Smooth muscle cell (in vitro differentiated cells): ENCODE measurements at regions not wholly inside any gene's neighbourhood (a gene's known extent, or its start where the extent isn't known, plus 50 kb on each side); places are given as distances from the start of the nearest gene placed in this dataset.

Experiments used
- DNase-seq: peaks from one replicate; lab custom pipeline; 2025; ENCODE audit not compliant: unreplicated experiment; lab: John Stamatoyannopoulos, UW
- H2AFZ ChIP-seq: fragments of 200-600 bp; sonication (generic); 2 replicates; pipeline ENCODE4 v1.6.0; 2016; ENCODE audit warnings: antibody characterized with exemption, low read depth, mild to moderate bottlenecking
- H3F3A ChIP-seq: fragments of 200-600 bp; sonication (generic); 2 replicates; pipeline ENCODE4 v1.6.0; 2017; ENCODE audit warnings: antibody characterized with exemption, low read depth
- H3K27ac ChIP-seq: fragments of 200-600 bp; sonication (generic); 2 replicates; pipeline ENCODE4 v1.5.1; 2016; ENCODE audit warnings: low read depth, mild to moderate bottlenecking
- H3K27me3 ChIP-seq: fragments of 200-600 bp; sonication (generic); 2 replicates; pipeline ENCODE4 v1.6.1; 2016; ENCODE audit warnings: low read depth, mild to moderate bottlenecking
- H3K36me3 ChIP-seq: fragments of 200-600 bp; sonication (generic); 2 replicates; pipeline ENCODE4 v1.5.1; 2016; ENCODE audit warnings: low read depth
- H3K4me1 ChIP-seq: fragments of 200-600 bp; sonication (generic); 2 replicates; pipeline ENCODE4 v1.5.1; 2016; ENCODE audit warnings: low read depth
- H3K4me2 ChIP-seq: fragments of 200-600 bp; sonication (generic); 2 replicates; pipeline ENCODE4 v1.6.0; 2016; ENCODE audit warnings: mild to moderate bottlenecking
- H3K4me3 ChIP-seq: fragments of 200-600 bp; sonication (generic); 2 replicates; pipeline ENCODE4 v1.5.1; 2016; ENCODE audit warnings: mild to moderate bottlenecking
- H3K79me2 ChIP-seq: fragments of 200-600 bp; sonication (generic); 2 replicates; pipeline ENCODE4 v1.6.0; 2016; ENCODE audit warnings: low read depth, mild to moderate bottlenecking
- H3K9ac ChIP-seq: fragments of 200-600 bp; sonication (generic); 2 replicates; pipeline ENCODE4 v1.6.0; 2016; ENCODE audit warnings: low read depth
- H3K9me3 ChIP-seq: fragments of 200-600 bp; sonication (generic); replicated peaks from 2 replicates; pipeline ENCODE4 v1.5.1; 2016; ENCODE audit warnings: low read depth
- H4K20me1 ChIP-seq: fragments of 200-600 bp; sonication (generic); 2 replicates; pipeline ENCODE4 v1.6.0; 2016; ENCODE audit warnings: low read depth
- WGBS: methylation state at CpG from one replicate; pipeline ENCODE4 v1.1.7; 2016; ENCODE audit warnings: low lambda C conversion rate; 5-methylcytosine and 5-hydroxymethylcytosine counted together
- TF ChIP-seq, protein P1 (sequence below): fragments of 200-600 bp; sonication (generic); IDR thresholded peaks from 2 replicates; pipeline ENCODE4 v1.5.1; 2017; ENCODE audit warnings: borderline replicate concordance, mild to moderate bottlenecking, antibody characterized with exemption; ENCODE audit not compliant: insufficient read depth, poor library complexity, severe bottlenecking

DNA sequence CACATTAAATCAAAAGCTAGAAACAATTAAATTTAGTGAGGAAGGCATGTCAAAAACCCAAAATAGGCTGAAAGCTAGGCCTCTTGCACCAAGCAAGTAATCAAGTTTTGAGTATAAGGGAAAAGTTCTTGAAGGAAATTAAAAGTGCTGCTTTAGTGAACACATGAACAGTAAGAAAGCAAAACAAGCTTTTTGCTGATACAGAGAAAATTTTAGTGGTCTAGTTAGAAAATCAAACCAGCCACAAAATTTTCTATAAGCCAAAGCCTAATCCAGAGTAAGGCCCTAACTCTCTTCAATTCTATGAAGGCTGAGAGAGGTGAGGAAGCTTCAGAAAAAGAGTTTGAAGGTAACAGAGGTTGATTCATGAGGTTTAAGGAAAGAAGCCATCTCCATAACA lies 116.2 kb downstream of the CYB561 start:
- Histone ChIP-seq H3K36me3 (no peaks in the 10 kb centered on the region), H3K9ac (no peak overlapping the region)

DNA sequence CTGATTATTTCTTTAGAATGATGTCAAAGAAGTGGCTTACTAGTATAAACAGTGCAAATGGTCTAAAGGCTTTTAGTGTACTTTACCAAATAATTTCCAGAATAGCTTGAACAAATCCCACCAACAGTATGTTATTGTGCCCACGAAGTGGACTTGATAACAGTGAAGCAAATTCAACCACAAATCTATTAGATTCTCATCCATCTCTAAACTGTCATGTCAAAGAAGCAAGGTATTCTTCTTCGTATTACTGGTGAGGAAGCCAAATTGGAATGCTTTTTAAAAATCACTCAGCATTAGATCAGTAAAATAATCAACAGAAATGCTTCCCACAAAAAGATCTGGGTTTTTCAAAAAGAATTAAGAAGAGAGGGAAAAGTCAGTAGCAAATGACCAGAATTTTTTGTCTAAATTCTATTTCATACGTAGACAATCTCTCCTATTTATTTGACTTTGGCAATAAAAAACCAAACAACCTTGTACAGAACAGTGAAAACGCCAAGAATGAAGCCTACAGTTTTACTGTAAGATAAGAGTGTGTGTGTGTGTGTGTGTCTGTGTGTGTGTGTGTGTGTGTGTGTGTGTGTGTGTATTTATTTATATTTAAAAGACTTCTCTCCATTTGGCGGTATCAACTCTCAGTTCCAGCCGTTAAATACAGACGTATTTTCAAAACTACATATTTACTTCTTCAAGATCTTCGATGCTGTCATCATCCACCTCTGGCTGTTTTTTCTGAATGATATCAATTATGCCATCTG lies 114.6 kb downstream of the CYB561 start:
- TF ChIP-seq, protein P1, sequence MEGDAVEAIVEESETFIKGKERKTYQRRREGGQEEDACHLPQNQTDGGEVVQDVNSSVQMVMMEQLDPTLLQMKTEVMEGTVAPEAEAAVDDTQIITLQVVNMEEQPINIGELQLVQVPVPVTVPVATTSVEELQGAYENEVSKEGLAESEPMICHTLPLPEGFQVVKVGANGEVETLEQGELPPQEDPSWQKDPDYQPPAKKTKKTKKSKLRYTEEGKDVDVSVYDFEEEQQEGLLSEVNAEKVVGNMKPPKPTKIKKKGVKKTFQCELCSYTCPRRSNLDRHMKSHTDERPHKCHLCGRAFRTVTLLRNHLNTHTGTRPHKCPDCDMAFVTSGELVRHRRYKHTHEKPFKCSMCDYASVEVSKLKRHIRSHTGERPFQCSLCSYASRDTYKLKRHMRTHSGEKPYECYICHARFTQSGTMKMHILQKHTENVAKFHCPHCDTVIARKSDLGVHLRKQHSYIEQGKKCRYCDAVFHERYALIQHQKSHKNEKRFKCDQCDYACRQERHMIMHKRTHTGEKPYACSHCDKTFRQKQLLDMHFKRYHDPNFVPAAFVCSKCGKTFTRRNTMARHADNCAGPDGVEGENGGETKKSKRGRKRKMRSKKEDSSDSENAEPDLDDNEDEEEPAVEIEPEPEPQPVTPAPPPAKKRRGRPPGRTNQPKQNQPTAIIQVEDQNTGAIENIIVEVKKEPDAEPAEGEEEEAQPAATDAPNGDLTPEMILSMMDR, result no peak
- Histone ChIP-seq H2AFZ (no peak overlapping the region), H3K27me3 (no peaks in the 10 kb centered on the region), H3K36me3 (no peaks in the 10 kb centered on the region), H3K4me1 (no peaks in the 10 kb centered on the region), H3K9me3 (no peaks in the 10 kb centered on the region), H3K4me2 (no peak overlapping the region), H3K4me3 (no peak overlapping the region), H3K27ac (no peak overlapping the region), H4K20me1 (no peaks in the 10 kb centered on the region), H3K9ac (no peak overlapping the region), H3K79me2 (no peaks in the 10 kb centered on the region), H3F3A (no peaks in the 10 kb centered on the region)
- no peak for DNase-seq
- 83% methylated on average over 8 of the region's 8 CpGs for WGBS

More for the DNA sequence above, 116.2 kb downstream of the CYB561 start:
- no peaks in the 10 kb centered on the region for H3K4me1 ChIP-seq
- no peak overlapping the region for H3K4me3 ChIP-seq
- TF ChIP-seq, protein P1, result no peak
- no peak overlapping the region for H3K4me2 ChIP-seq
- H3K27ac ChIP-seq, result no peak overlapping the region
- H3K27me3 ChIP-seq, result no peaks in the 10 kb centered on the region
- H3F3A ChIP-seq, result no peaks in the 10 kb centered on the region
- DNase-seq, result no peak
- H3K9me3 ChIP-seq, result no peaks in the 10 kb centered on the region
- H3K79me2 ChIP-seq, result no peaks in the 10 kb centered on the region
- H2AFZ ChIP-seq, result no peak overlapping the region
- no peaks in the 10 kb centered on the region for H4K20me1 ChIP-seq

- no peak overlapping the region for H2AFZ ChIP-seq
- TF ChIP-seq, protein P1, result no peak
- no peak overlapping the region for H3K4me3 ChIP-seq
- H3F3A ChIP-seq, result no peaks in the 10 kb centered on the region
- WGBS, result 95% methylated on average over 2 of the region's 2 CpGs
- no peaks in the 10 kb centered on the region for H3K27me3 ChIP-seq
- H3K4me1 ChIP-seq, result no peaks in the 10 kb centered on the region
- no peak for DNase-seq
- H3K9me3 ChIP-seq, result no peaks in the 10 kb centered on the region
- H3K9ac ChIP-seq, result no peak overlapping the region
- no peaks in the 10 kb centered on the region for H3K36me3 ChIP-seq
- H3K4me2 ChIP-seq, result no peak overlapping the region
- H4K20me1 ChIP-seq, result no peaks in the 10 kb centered on the region
- H3K79me2 ChIP-seq, result no peaks in the 10 kb centered on the region
- no peak overlapping the region for H3K27ac ChIP-seq
These were observed 113.8 kb downstream of the CYB561 start for GRCh38 chr17:63332286-63332685.

GRCh38 chr17:63333869-63334268 lies 112.2 kb downstream of the CYB561 start:
- WGBS, result 85% methylated on average over 1 of the region's 1 CpG
- no peaks in the 10 kb centered on the region for H3K27me3 ChIP-seq
- no peaks in the 10 kb centered on the region for H3K4me1 ChIP-seq
- H3K9ac ChIP-seq, result no peak overlapping the region
- H2AFZ ChIP-seq, result no peak overlapping the region
- DNase-seq, result no peak
- TF ChIP-seq, protein P1, result no peak
- H3K36me3 ChIP-seq, result no peaks in the 10 kb centered on the region
- no peaks in the 10 kb centered on the region for H4K20me1 ChIP-seq
- H3K9me3 ChIP-seq, result no peaks in the 10 kb centered on the region
- no peak overlapping the region for H3K4me3 ChIP-seq
- H3K79me2 ChIP-seq, result no peaks in the 10 kb centered on the region
- H3K27ac ChIP-seq, result no peak overlapping the region
- H3F3A ChIP-seq, result no peaks in the 10 kb centered on the region
- no peak overlapping the region for H3K4me2 ChIP-seq
